A673 (cell line): ENCODE measurements at regions not wholly inside any gene's neighbourhood (a gene's known extent, or its start where the extent isn't known, plus 50 kb on each side); places are given as distances from the start of the nearest gene placed in this dataset.

Experiments used
- BruUV-seq: library from RNA; stranded (reverse); fragments of 400-500 nt; replicated peaks from 2 replicates; lab custom pipeline; 2021; lab: Mats Ljungman, UMichigan
- CTCF ChIA-PET: fragments of 300-600 bp; sonication (Branson Sonifier 250); formaldehyde crosslinking; loops from one replicate; lab custom pipeline; 2022; ENCODE audit warnings: antibody characterized with exemption; lab: Charles Lee
- POLR2A ChIA-PET: fragments of 300-600 bp; sonication (Branson Sonifier 250); formaldehyde crosslinking; loops from one replicate; lab custom pipeline; 2022; ENCODE audit warnings: antibody characterized with exemption; ENCODE audit not compliant: low non-redundant PET; lab: Charles Lee
- DNase-seq: peaks from one replicate; pipeline ENCODE4 v3.0.0-alpha.2; 2015; ENCODE audit warnings: low spot score
- H3K27ac ChIP-seq: fragments of 200-600 bp; sonication (generic); 2 replicates; pipeline ENCODE4 v1.5.1; 2016; ENCODE audit warnings: mixed run types, low read depth, mild to moderate bottlenecking, mixed read lengths, antibody characterized with exemption, low read length; ENCODE audit not compliant: poor library complexity, severe bottlenecking
- H3K27me3 ChIP-seq: fragments of 200-600 bp; sonication (generic); replicated peaks from 2 replicates; pipeline ENCODE4 v1.6.1; 2017; ENCODE audit warnings: mixed run types, low read depth, mild to moderate bottlenecking, mixed read lengths, antibody characterized with exemption, low read length; ENCODE audit not compliant: insufficient read depth, poor library complexity
- H3K36me3 ChIP-seq: fragments of 200-600 bp; sonication (generic); 2 replicates; pipeline ENCODE4 v1.6.1; 2016; ENCODE audit warnings: mixed run types, mild to moderate bottlenecking, mixed read lengths, antibody characterized with exemption, low read length; ENCODE audit not compliant: insufficient read depth, poor library complexity, severe bottlenecking
- H3K4me1 ChIP-seq: fragments of 200-600 bp; sonication (generic); 2 replicates; pipeline ENCODE4 v1.6.1; 2017; ENCODE audit warnings: mixed run types, mild to moderate bottlenecking, mixed read lengths, antibody characterized with exemption, low read length; ENCODE audit not compliant: insufficient read depth, poor library complexity, severe bottlenecking
- H3K4me3 ChIP-seq: fragments of 200-600 bp; sonication (generic); 2 replicates; pipeline ENCODE4 v1.5.1; 2016; ENCODE audit warnings: low read depth, mixed run types, mild to moderate bottlenecking, mixed read lengths, low read length; ENCODE audit not compliant: poor library complexity, severe bottlenecking
- H3K9me3 ChIP-seq: fragments of 200-600 bp; sonication (generic); 2 replicates; pipeline ENCODE4 v1.6.1; 2016; ENCODE audit warnings: mixed run types, low read depth, mild to moderate bottlenecking, mixed read lengths, antibody characterized with exemption, low read length; ENCODE audit not compliant: poor library complexity, severe bottlenecking
- CTCF ChIP-seq: fragments of 300-800, 200-600 bp; sonication (generic); conservative IDR thresholded peaks from 2 replicates; pipeline ENCODE4 v1.5.1; 2017; ENCODE audit warnings: low read depth, mild to moderate bottlenecking, antibody characterized with exemption, low read length, moderate library complexity, mixed read lengths
- EZH2 ChIP-seq: fragments of 200-600 bp; sonication (generic); IDR thresholded peaks from 2 replicates; pipeline ENCODE4 v1.6.1; 2017; ENCODE audit warnings: borderline replicate concordance, low read depth, mild to moderate bottlenecking, mixed read lengths, antibody characterized with exemption, low read length; ENCODE audit not compliant: poor library complexity, severe bottlenecking
- intact Hi-C: fragments of 100-400 bp; cut with micrococcal nuclease; formaldehyde crosslinking; loops from one replicate; pipeline ENCODE4 v1.10.0; 2022; ENCODE audit not compliant: unreplicated experiment

- Histone ChIP-seq H3K36me3 (no peaks in the 10 kb centered on the region), H3K4me3 (no peak overlapping the region), H3K27ac (no peak overlapping the region), H3K4me1 (peaks cover 23% of the 10 kb centered on the region), H3K27me3 (no peaks in the 10 kb centered on the region), H3K9me3 (no peaks in the 10 kb centered on the region)
- DNase-seq, result no peak
- ChIA-PET CTCF (no interaction called here), POLR2A (no interaction called here)
- intact Hi-C loops, result loop anchor here (5.0 kb wide), 1 partner anchor 296 kb away; no protein-coding TSS in a partner anchor
- no TSS peak for BruUV-seq
- TF ChIP-seq CTCF (peak; percentile 45), EZH2 (no peak)
Measured at GRCh38 chr9:115226152-115226551, 108.2 kb upstream of the TNC start.

- no TSS peak for BruUV-seq
Measured at GRCh38 chr9:115229496-115229895, 111.5 kb upstream of the TNC start.

GRCh38 chr9:115230924-115231515 lies 113.1 kb upstream of the TNC start:
- TF ChIP-seq EZH2, result no peak
- no peak for TF ChIP-seq CTCF
- ChIA-PET CTCF (no interaction called here), POLR2A (interaction anchor here (0.6 kb wide), 1 partner anchor 19 kb away, joined by 3 read pairs; no protein-coding TSS in a partner anchor)
- Histone ChIP-seq H3K4me1 (peaks cover 10% of the 10 kb centered on the region), H3K27ac (peak overlapping the region; percentile 71), H3K36me3 (no peaks in the 10 kb centered on the region), H3K4me3 (no peak overlapping the region), H3K9me3 (no peaks in the 10 kb centered on the region), H3K27me3 (no peaks in the 10 kb centered on the region)
- intact Hi-C loops, result no loop called here
- no TSS peak for BruUV-seq
- DNase-seq, result no peak

More at GRCh38 chr9:115229496-115229895, 111.5 kb upstream of the TNC start:
- no peak for DNase-seq
- Histone ChIP-seq H3K27ac (no peak overlapping the region), H3K4me3 (no peak overlapping the region), H3K27me3 (no peaks in the 10 kb centered on the region), H3K9me3 (no peaks in the 10 kb centered on the region), H3K36me3 (no peaks in the 10 kb centered on the region), H3K4me1 (peaks cover 11% of the 10 kb centered on the region)
- no peak for TF ChIP-seq CTCF
- TF ChIP-seq EZH2, result no peak
- CTCF ChIA-PET, result no interaction called here
- POLR2A ChIA-PET, result no interaction called here
- intact Hi-C loops, result loop anchor here (5.0 kb wide), 1 partner anchor 293 kb away; no protein-coding TSS in a partner anchor
